ENCODE measurements at regions not wholly inside any gene's neighbourhood (a gene's known extent, or its start where the extent isn't known, plus 50 kb on each side); places are given as distances from the start of the nearest gene placed in this dataset.

DNA sequence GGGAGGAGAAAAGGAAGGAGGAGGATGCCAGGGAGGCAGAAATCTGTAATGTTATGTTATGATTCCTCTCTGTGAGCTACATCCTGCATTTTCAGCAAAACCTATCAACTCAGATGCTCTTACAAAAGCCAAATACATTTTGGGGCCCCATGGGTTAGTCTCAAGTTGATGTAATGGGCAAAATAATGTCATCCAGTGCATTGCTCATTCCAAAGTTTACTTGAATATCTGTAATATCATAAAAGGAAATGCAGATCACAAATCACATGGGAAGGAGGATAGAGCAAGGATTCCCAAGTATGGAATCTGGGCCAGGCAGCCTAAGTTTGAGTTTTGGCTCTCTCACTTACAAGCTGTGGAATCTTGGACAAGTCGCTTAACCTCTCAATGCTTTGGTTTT, 74.9 kb upstream of the SOD3 start:
- TF ChIP-seq FOXM1 (IDR thresholded peaks at IDR 0.05; ENCODE audit: borderline replicate concordance), result no peak
- no peak for TF ChIP-seq FOXA1 (IDR thresholded peaks at IDR 0.05)
- TF ChIP-seq LEF1 (IDR thresholded peaks at IDR 0.05; ENCODE audit: borderline replicate concordance), result no peak
- TF ChIP-seq TARDBP (IDR thresholded peaks at IDR 0.05), result no peak
- no peak for TF ChIP-seq ZNF384 (IDR thresholded peaks at IDR 0.05)
- no peak for TF ChIP-seq HDGF (IDR thresholded peaks at IDR 0.05; ENCODE audit: borderline replicate concordance)
- TF ChIP-seq BHLHE40 (IDR thresholded peaks at IDR 0.05; ENCODE audit: borderline replicate concordance), result no peak
- no peak for TF ChIP-seq FOXK2 (IDR thresholded peaks at IDR 0.05)
- TF ChIP-seq ELF4 (IDR thresholded peaks at IDR 0.05), result no peak
- TF ChIP-seq, protein P1, sequence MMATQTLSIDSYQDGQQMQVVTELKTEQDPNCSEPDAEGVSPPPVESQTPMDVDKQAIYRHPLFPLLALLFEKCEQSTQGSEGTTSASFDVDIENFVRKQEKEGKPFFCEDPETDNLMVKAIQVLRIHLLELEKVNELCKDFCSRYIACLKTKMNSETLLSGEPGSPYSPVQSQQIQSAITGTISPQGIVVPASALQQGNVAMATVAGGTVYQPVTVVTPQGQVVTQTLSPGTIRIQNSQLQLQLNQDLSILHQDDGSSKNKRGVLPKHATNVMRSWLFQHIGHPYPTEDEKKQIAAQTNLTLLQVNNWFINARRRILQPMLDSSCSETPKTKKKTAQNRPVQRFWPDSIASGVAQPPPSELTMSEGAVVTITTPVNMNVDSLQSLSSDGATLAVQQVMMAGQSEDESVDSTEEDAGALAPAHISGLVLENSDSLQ (IDR thresholded peaks at IDR 0.05), result no peak
- no peak for TF ChIP-seq SUZ12 (IDR thresholded peaks at IDR 0.05)
- no peak for TF ChIP-seq SP1 (IDR thresholded peaks at IDR 0.05)
- TF ChIP-seq L3MBTL2 (conservative IDR thresholded peaks at IDR 0.05), result no peak
- TF ChIP-seq CTBP1 (IDR thresholded peaks at IDR 0.05; ENCODE audit: borderline replicate concordance), result no peak
- no peak for TF ChIP-seq NFRKB (IDR thresholded peaks at IDR 0.05)
- no peak for TF ChIP-seq ARNT (IDR thresholded peaks at IDR 0.05)

DNA sequence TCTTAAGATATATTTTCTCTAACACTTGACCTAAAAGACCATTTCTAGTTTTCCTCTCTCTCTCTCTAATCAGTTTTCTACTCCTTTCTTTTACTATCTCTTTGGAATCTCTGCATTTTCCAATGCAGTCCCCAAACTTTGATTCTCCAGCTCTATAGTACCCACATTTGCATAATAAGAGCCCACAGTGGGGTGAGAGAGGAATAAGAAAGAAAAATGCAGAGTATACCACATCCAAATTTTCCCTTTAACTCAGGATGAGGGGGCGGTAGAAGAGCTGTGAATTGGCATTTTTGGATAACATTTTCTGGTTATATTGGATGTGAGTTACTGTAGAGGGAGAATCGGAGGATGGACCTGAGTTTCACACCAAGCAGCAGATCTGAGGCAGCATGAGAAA, 74.4 kb upstream of the SOD3 start:
- POLR2A ChIA-PET, result no interaction called here
- TF ChIP-seq ELF4 (IDR thresholded peaks at IDR 0.05) (no peak), HDGF (IDR thresholded peaks at IDR 0.05; ENCODE audit: borderline replicate concordance) (no peak), BHLHE40 (IDR thresholded peaks at IDR 0.05; ENCODE audit: borderline replicate concordance) (no peak), ARNT (IDR thresholded peaks at IDR 0.05) (no peak), FOXA1 (IDR thresholded peaks at IDR 0.05) (no peak), NFRKB (IDR thresholded peaks at IDR 0.05) (no peak), FOXM1 (IDR thresholded peaks at IDR 0.05; ENCODE audit: borderline replicate concordance) (no peak), ZNF384 (IDR thresholded peaks at IDR 0.05) (no peak), TARDBP (IDR thresholded peaks at IDR 0.05) (no peak)
- CTCF ChIA-PET, result no interaction called here
- DNase-seq (ENCODE audit: extremely low spot score), result no peak

More for the DNA sequence above, 74.9 kb upstream of the SOD3 start:
- POLR2A ChIA-PET, result no interaction called here
- CTCF ChIA-PET, result no interaction called here
- no peak for DNase-seq (ENCODE audit: extremely low spot score)

DNA sequence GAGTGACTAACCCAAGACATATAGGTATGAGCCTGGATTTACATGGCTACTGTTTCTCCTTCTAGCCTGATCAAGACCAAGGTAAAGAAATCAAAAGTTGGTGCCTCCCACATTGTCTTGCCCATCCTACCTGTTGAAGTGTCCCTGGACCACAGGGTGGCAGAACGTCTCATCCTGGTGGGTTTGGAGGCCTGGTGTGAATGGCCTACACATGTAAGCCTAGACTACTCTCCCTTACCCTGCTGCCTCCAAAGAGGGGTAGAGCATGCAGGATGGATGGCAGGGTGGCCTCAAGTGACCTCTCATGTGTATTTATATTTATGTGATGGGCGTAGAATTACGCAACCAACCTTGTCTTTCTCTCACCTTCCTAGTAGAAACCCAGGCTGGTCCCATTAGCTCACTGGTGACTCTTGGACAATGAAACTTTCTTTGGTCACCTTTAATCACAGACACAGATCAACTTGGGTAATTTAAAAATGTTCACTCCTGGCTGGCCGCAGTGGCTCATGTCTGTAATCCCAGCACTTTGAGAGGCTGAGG, 73.3 kb upstream of the SOD3 start:
- TF ChIP-seq BHLHE40 (IDR thresholded peaks at IDR 0.05; ENCODE audit: borderline replicate concordance) (no peak), SP1 (IDR thresholded peaks at IDR 0.05) (no peak), NFRKB (IDR thresholded peaks at IDR 0.05) (no peak), CTBP1 (IDR thresholded peaks at IDR 0.05; ENCODE audit: borderline replicate concordance) (no peak), FOXM1 (IDR thresholded peaks at IDR 0.05; ENCODE audit: borderline replicate concordance) (no peak), L3MBTL2 (conservative IDR thresholded peaks at IDR 0.05) (no peak), ARNT (IDR thresholded peaks at IDR 0.05) (no peak), SUZ12 (IDR thresholded peaks at IDR 0.05) (no peak), LEF1 (IDR thresholded peaks at IDR 0.05; ENCODE audit: borderline replicate concordance) (no peak), FOXA1 (IDR thresholded peaks at IDR 0.05) (no peak), HDGF (IDR thresholded peaks at IDR 0.05; ENCODE audit: borderline replicate concordance) (no peak), ELF4 (IDR thresholded peaks at IDR 0.05) (no peak), ZNF384 (IDR thresholded peaks at IDR 0.05) (no peak), FOXK2 (IDR thresholded peaks at IDR 0.05) (no peak), TARDBP (IDR thresholded peaks at IDR 0.05) (no peak)
- TF ChIP-seq, protein P1 (IDR thresholded peaks at IDR 0.05), result no peak
- POLR2A ChIA-PET, result no interaction called here
- no peak for DNase-seq (ENCODE audit: extremely low spot score)
- CTCF ChIA-PET, result no interaction called here

DNA sequence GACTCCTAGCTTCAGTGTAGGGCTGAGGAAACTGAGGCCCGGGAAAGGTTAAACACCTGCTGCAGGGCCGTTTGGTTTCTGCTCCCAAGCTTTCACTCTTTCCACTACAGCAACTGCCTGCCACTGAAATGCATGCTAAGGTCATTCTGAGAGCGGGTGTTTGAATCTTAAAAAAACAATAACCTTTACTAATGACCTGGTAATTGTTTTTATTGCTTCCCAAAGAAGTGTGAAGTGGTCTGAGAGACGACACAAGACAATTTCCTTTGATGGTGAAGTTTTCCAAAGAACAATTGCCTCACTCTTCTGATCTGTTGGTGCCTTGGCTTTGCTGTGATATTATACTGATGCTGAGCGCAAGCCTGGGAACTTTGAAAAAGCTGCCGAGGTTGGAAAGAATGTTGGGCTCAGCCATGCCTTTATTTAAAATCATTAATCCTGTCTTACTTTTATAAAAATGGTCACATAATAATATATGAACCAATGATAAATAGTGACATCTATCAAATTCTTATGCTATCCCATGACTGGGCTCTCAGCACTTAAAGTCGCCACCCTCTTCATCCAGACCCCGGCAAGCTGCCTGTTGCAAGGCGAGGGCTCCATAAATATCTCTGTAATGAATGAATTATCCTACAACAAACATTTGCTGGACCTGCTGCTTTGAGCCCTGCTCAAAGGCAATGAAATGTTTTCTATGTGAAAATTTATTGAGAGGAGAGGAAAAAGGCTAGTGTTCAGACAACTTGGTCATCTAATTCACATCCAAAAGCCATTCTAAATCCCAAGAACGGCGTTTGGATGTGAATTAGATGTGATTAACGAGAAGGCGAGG, 67.8 kb upstream of the SOD3 start:
- DNase-seq (ENCODE audit: extremely low spot score), result no peak
- TF ChIP-seq SUZ12 (IDR thresholded peaks at IDR 0.05) (no peak), TARDBP (IDR thresholded peaks at IDR 0.05) (no peak), FOXM1 (IDR thresholded peaks at IDR 0.05; ENCODE audit: borderline replicate concordance) (no peak), HDGF (IDR thresholded peaks at IDR 0.05; ENCODE audit: borderline replicate concordance) (no peak), SP1 (IDR thresholded peaks at IDR 0.05) (no peak), L3MBTL2 (conservative IDR thresholded peaks at IDR 0.05) (no peak), BHLHE40 (IDR thresholded peaks at IDR 0.05; ENCODE audit: borderline replicate concordance) (no peak), CTBP1 (IDR thresholded peaks at IDR 0.05; ENCODE audit: borderline replicate concordance) (no peak), ELF4 (IDR thresholded peaks at IDR 0.05) (no peak), NFRKB (IDR thresholded peaks at IDR 0.05) (no peak), ZNF384 (IDR thresholded peaks at IDR 0.05) (no peak), FOXK2 (IDR thresholded peaks at IDR 0.05) (no peak), ARNT (IDR thresholded peaks at IDR 0.05) (no peak), LEF1 (IDR thresholded peaks at IDR 0.05; ENCODE audit: borderline replicate concordance) (no peak), FOXA1 (IDR thresholded peaks at IDR 0.05) (no peak)
- TF ChIP-seq, protein P1 (IDR thresholded peaks at IDR 0.05), result no peak
- ChIA-PET POLR2A (no interaction called here), CTCF (no interaction called here)

DNA sequence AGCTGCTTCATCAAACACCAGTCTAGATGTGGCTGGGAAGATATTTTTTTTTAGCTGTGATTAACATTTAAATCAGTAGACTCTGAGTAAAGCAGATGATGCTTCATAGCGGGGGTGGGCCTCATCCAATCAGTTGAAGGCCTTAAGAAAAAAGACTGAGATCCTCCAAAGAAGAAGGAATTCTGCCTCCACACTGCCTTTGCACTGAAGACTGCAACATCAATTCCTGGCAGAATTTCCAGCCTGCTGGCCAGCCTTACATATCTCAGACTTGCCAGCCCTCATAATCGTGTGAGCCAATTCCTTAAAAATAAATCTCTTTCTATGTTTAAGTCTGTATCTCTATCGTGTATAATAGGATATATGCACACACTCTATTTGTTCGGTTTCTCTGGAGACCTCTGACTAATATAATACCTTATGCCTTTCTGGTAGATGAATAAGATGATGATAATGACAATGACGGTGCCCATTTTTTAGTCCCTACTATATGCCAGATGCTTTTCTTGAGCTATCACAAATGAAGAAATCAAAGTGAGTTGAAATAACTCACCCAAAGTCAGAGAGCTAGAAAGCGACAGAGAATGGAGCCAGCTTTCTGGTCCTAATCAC, 66.1 kb upstream of the SOD3 start:
- CTCF ChIA-PET, result interaction anchor here (0.5 kb wide), 1 partner anchor 22 kb away, joined by 4 read pairs; no protein-coding TSS in a partner anchor
- no peak for TF ChIP-seq ZNF384 (IDR thresholded peaks at IDR 0.05)
- no peak for TF ChIP-seq TARDBP (IDR thresholded peaks at IDR 0.05)
- no peak for TF ChIP-seq L3MBTL2 (conservative IDR thresholded peaks at IDR 0.05)
- no peak for TF ChIP-seq CTBP1 (IDR thresholded peaks at IDR 0.05; ENCODE audit: borderline replicate concordance)
- TF ChIP-seq NFRKB (IDR thresholded peaks at IDR 0.05), result no peak
- TF ChIP-seq, protein P1 (IDR thresholded peaks at IDR 0.05), result no peak
- no peak for TF ChIP-seq FOXK2 (IDR thresholded peaks at IDR 0.05)
- no peak for TF ChIP-seq BHLHE40 (IDR thresholded peaks at IDR 0.05; ENCODE audit: borderline replicate concordance)
- TF ChIP-seq ELF4 (IDR thresholded peaks at IDR 0.05), result no peak
- TF ChIP-seq SP1 (IDR thresholded peaks at IDR 0.05), result no peak
- TF ChIP-seq FOXM1 (IDR thresholded peaks at IDR 0.05; ENCODE audit: borderline replicate concordance), result no peak
- TF ChIP-seq HDGF (IDR thresholded peaks at IDR 0.05; ENCODE audit: borderline replicate concordance), result no peak
- TF ChIP-seq SUZ12 (IDR thresholded peaks at IDR 0.05), result no peak
- POLR2A ChIA-PET, result no interaction called here
- no peak for DNase-seq (ENCODE audit: extremely low spot score)

All from HEK293T (cell line).